DOHH2 (cell line): ENCODE measurements at regions not wholly inside any gene's neighbourhood (a gene's known extent, or its start where the extent isn't known, plus 50 kb on each side); places are given as distances from the start of the nearest gene placed in this dataset.

Experiments used
- H3F3A ChIP-seq: fragments of 200-600 bp; sonication (generic), shearing (Covaris generic); 2 replicates; pipeline ENCODE4 v1.6.0; 2016; ENCODE audit warnings: antibody characterized with exemption, mild to moderate bottlenecking; ENCODE audit not compliant: control insufficient read depth, insufficient read depth
- H3K27ac ChIP-seq: fragments of 200-600 bp; sonication (generic); 2 replicates; pipeline ENCODE4 v1.5.1; 2014; ENCODE audit warnings: low read depth, mild to moderate bottlenecking, low read length, moderate library complexity
- H3K27me3 ChIP-seq: fragments of 200-600 bp; sonication (generic); 2 replicates; pipeline ENCODE4 v1.6.1; 2014; ENCODE audit warnings: mild to moderate bottlenecking, low read length, mixed read lengths; ENCODE audit not compliant: control insufficient read depth
- H3K36me3 ChIP-seq: fragments of 200-600 bp; sonication (generic); 2 replicates; pipeline ENCODE4 v1.6.1; 2014; ENCODE audit warnings: mild to moderate bottlenecking, low read length, moderate library complexity, mixed read lengths; ENCODE audit not compliant: control insufficient read depth
- H3K4me1 ChIP-seq: fragments of 200-600 bp; sonication (generic); 2 replicates; pipeline ENCODE4 v1.6.1; 2014; ENCODE audit warnings: mild to moderate bottlenecking, low read length, mixed read lengths; ENCODE audit not compliant: control insufficient read depth
- H3K4me2 ChIP-seq: fragments of 200-600 bp; sonication (generic); 2 replicates; pipeline ENCODE4 v1.6.0; 2014; ENCODE audit warnings: mild to moderate bottlenecking, low read length, moderate library complexity
- H3K4me3 ChIP-seq: fragments of 200-600 bp; sonication (generic); 2 replicates; pipeline ENCODE4 v1.5.1; 2014; ENCODE audit warnings: mild to moderate bottlenecking, low read length, mixed read lengths
- H3K79me2 ChIP-seq: fragments of 200-600 bp; sonication (generic); 2 replicates; pipeline ENCODE4 v1.6.1; 2014; ENCODE audit warnings: mild to moderate bottlenecking, low read length, mixed read lengths; ENCODE audit not compliant: control insufficient read depth
- H3K9me2 ChIP-seq: fragments of 200-600 bp; sonication (generic); replicated peaks from 2 replicates; pipeline ENCODE4 v1.6.1; 2014; ENCODE audit warnings: mild to moderate bottlenecking, low read length, mixed read lengths; ENCODE audit not compliant: control insufficient read depth
- H3K9me3 ChIP-seq: fragments of 200-600 bp; sonication (generic); 2 replicates; pipeline ENCODE4 v1.6.1; 2014; ENCODE audit warnings: antibody characterized with exemption, low read length, mixed read lengths; ENCODE audit not compliant: control insufficient read depth, insufficient read depth
- H4K20me1 ChIP-seq: fragments of 200-600 bp; sonication (generic); 2 replicates; pipeline ENCODE4 v1.6.0; 2014; ENCODE audit warnings: low read depth, mild to moderate bottlenecking, antibody characterized with exemption, low read length, moderate library complexity; ENCODE audit not compliant: control insufficient read depth, insufficient read depth
- CTCF ChIP-seq: fragments of 200-600 bp; sonication (generic); IDR thresholded peaks from one replicate; pipeline ENCODE4 v1.5.1; 2014; ENCODE audit warnings: antibody characterized with exemption, mild to moderate bottlenecking, low read depth, low read length; ENCODE audit not compliant: poor library complexity, severe bottlenecking
- EZH2phosphoT487 ChIP-seq: fragments of 200-600 bp; sonication (generic); IDR thresholded peaks from 2 replicates; pipeline ENCODE4 v1.6.1; 2017; ENCODE audit warnings: borderline replicate concordance, mild to moderate bottlenecking, antibody characterized with exemption, low read length, moderate library complexity, mixed read lengths

GRCh38 chr11:122322329-122322728 is 206.3 kb upstream of the BLID start:
- H3K4me1 ChIP-seq = no peaks in the 10 kb centered on the region
- H4K20me1 ChIP-seq = no peaks in the 10 kb centered on the region
- no peak overlapping the region for H3K4me3 ChIP-seq
- H3K36me3 ChIP-seq = no peaks in the 10 kb centered on the region
- no peaks in the 10 kb centered on the region for H3K9me3 ChIP-seq
- H3K27me3 ChIP-seq = no peaks in the 10 kb centered on the region
- no peak overlapping the region for H3K27ac ChIP-seq
- TF ChIP-seq CTCF (no peak), EZH2phosphoT487 (no peak)
- no peaks in the 10 kb centered on the region for H3K79me2 ChIP-seq
- no peaks in the 10 kb centered on the region for H3K9me2 ChIP-seq
- no peak overlapping the region for H3K4me2 ChIP-seq
- H3F3A ChIP-seq = no peaks in the 10 kb centered on the region

GRCh38 chr11:122320671-122321070 is 204.7 kb upstream of the BLID start:
- H3K27ac ChIP-seq = no peak overlapping the region
- H3K79me2 ChIP-seq = no peaks in the 10 kb centered on the region
- H3K4me3 ChIP-seq = no peak overlapping the region
- H4K20me1 ChIP-seq = no peaks in the 10 kb centered on the region
- TF ChIP-seq CTCF = no peak
- H3K4me1 ChIP-seq = no peaks in the 10 kb centered on the region
- H3K4me2 ChIP-seq = no peak overlapping the region
- H3K27me3 ChIP-seq = no peaks in the 10 kb centered on the region
- H3F3A ChIP-seq = no peaks in the 10 kb centered on the region
- no peaks in the 10 kb centered on the region for H3K9me3 ChIP-seq
- H3K36me3 ChIP-seq = no peaks in the 10 kb centered on the region
- H3K9me2 ChIP-seq = no peaks in the 10 kb centered on the region

- no peak for TF ChIP-seq CTCF
- no peak for TF ChIP-seq EZH2phosphoT487
- Histone ChIP-seq H3K36me3 (no peaks in the 10 kb centered on the region), H3K4me2 (no peak overlapping the region), H3K9me3 (no peaks in the 10 kb centered on the region), H3K79me2 (no peaks in the 10 kb centered on the region), H3K9me2 (no peaks in the 10 kb centered on the region), H3K27ac (no peak overlapping the region), H3K4me3 (no peak overlapping the region), H4K20me1 (no peaks in the 10 kb centered on the region), H3F3A (no peaks in the 10 kb centered on the region), H3K27me3 (no peaks in the 10 kb centered on the region), H3K4me1 (no peaks in the 10 kb centered on the region)
These were observed 203.9 kb upstream of the BLID start for GRCh38 chr11:122319691-122320620.
